ENCODE measurements at regions not wholly inside any gene's neighbourhood (a gene's known extent, or its start where the extent isn't known, plus 50 kb on each side); places are given as distances from the start of the nearest gene placed in this dataset.
A peak's percentile ranks its signal among the peaks of the same experiment; 100 is the strongest.
"Not testable (repeated sequence)": the region's sequence is repeated elsewhere in the genome, so short reads cannot be mapped to it uniquely, and the experiment has no call there.

GRCh38 chr15:77910030-77910911, 167.2 kb downstream of the TBC1D2B start:
- peak; percentile 42 to 70 (median 56) for DNase-seq (ENCODE audit: low read depth in 4 of 4, low spot score in 1 of 4)

GRCh38 chr15:77909182-77909940, 168.2 kb downstream of the TBC1D2B start:
- no peak for DNase-seq (ENCODE audit: low read depth in 4 of 4, low spot score in 1 of 4)

- DNase-seq (ENCODE audit: low read depth in 4 of 4, low spot score in 1 of 4): not testable (repeated sequence)
These were observed 168.8 kb downstream of the TBC1D2B start for GRCh38 chr15:77908752-77909111.

GRCh38 chr15:77907824-77908751, 169.4 kb downstream of the TBC1D2B start:
- peak in 3 of 4 experiments; percentile 36 to 59 (median 44) for DNase-seq (ENCODE audit: low read depth in 4 of 4, low spot score in 1 of 4)

- DNase-seq (ENCODE audit: low read depth in 4 of 4, low spot score in 1 of 4): not testable (repeated sequence)
These were observed 171.2 kb downstream of the TBC1D2B start for GRCh38 chr15:77906062-77906990.

- no peak for DNase-seq (ENCODE audit: low read depth in 4 of 4, low spot score in 1 of 4)
These were observed 172.1 kb downstream of the TBC1D2B start for GRCh38 chr15:77905301-77905920.

GRCh38 chr15:77904901-77905300, 172.6 kb downstream of the TBC1D2B start:
- DNase-seq (ENCODE audit: low read depth in 4 of 4, low spot score in 1 of 4): no peak

GRCh38 chr15:77904436-77904821, 173.1 kb downstream of the TBC1D2B start:
- no peak for DNase-seq (ENCODE audit: low read depth in 4 of 4, low spot score in 1 of 4)

- not testable (repeated sequence) for DNase-seq (ENCODE audit: low read depth in 4 of 4, low spot score in 1 of 4)
These were observed 173.6 kb downstream of the TBC1D2B start for GRCh38 chr15:77903761-77904435.

- DNase-seq (ENCODE audit: low read depth in 4 of 4, low spot score in 1 of 4): peak in 1 of 4 experiments; percentile 7
These were observed 174.4 kb downstream of the TBC1D2B start for GRCh38 chr15:77902921-77903760.

GRCh38 chr15:77901921-77902750, 175.4 kb downstream of the TBC1D2B start:
- DNase-seq (ENCODE audit: low read depth in 4 of 4, low spot score in 1 of 4): no peak

- no peak for DNase-seq (ENCODE audit: low read depth in 4 of 4, low spot score in 1 of 4)
These were observed 176.1 kb downstream of the TBC1D2B start for GRCh38 chr15:77901251-77901881.

- DNase-seq (ENCODE audit: low read depth in 4 of 4, low spot score in 1 of 4): peak in 3 of 4 experiments; percentile 17 to 49 (median 19)
These were observed 177.1 kb downstream of the TBC1D2B start for GRCh38 chr15:77900331-77900963.

GRCh38 chr15:77899776-77900175, 177.7 kb downstream of the TBC1D2B start:
- not testable (repeated sequence) for DNase-seq (ENCODE audit: low read depth in 4 of 4, low spot score in 1 of 4)

GRCh38 chr15:77898811-77899730, 178.4 kb downstream of the TBC1D2B start:
- no peak for DNase-seq (ENCODE audit: low read depth in 4 of 4, low spot score in 1 of 4)
